OCI-LY7 (cell line): ENCODE measurements at regions not wholly inside any gene's neighbourhood (a gene's known extent, or its start where the extent isn't known, plus 50 kb on each side); places are given as distances from the start of the nearest gene placed in this dataset.

Experiments used
- CTCF ChIP-seq: fragments of 200-600 bp; sonication (generic); conservative IDR thresholded peaks from 2 replicates; pipeline ENCODE4 v1.5.1; 2014; ENCODE audit warnings: mild to moderate bottlenecking, antibody characterized with exemption, low read length, moderate library complexity, mixed read lengths
- EZH2phosphoT487 ChIP-seq: fragments of 200-600 bp; sonication (generic); IDR thresholded peaks from 2 replicates; pipeline ENCODE4 v1.6.1; 2018; ENCODE audit warnings: low read depth, borderline replicate concordance, mild to moderate bottlenecking, mixed run types, antibody characterized with exemption, low read length, moderate library complexity, mixed read lengths

- TF ChIP-seq CTCF (no peak), EZH2phosphoT487 (no peak)
Observed at GRCh38 chr4:129515356-129515755, 419.4 kb downstream of the C4orf33 start.
